Hematopoietic multipotent progenitor cell treated with erythropoietin and hydrocortisone succinate and interleukin-3 and kit ligand, for 6 days (in vitro differentiated cells): ENCODE measurements at regions not wholly inside any gene's neighbourhood (a gene's known extent, or its start where the extent isn't known, plus 50 kb on each side); places are given as distances from the start of the nearest gene placed in this dataset.
"Not testable (repeated sequence)": the region's sequence is repeated elsewhere in the genome, so short reads cannot be mapped to it uniquely, and the experiment has no call there.

Source experiments
- DNase-seq: peaks from one replicate; pipeline ENCODE4 v3.0.0-alpha.2; 2015

- DNase-seq, result no peak
Observed at GRCh38 chr16:60763869-60764268, 1272.4 kb downstream of the CDH8 start.

- DNase-seq, result no peak
Observed at GRCh38 chr16:60755907-60756306, 1280.3 kb downstream of the CDH8 start.

- no peak for DNase-seq
Observed at GRCh38 chr16:60748366-60748765, 1287.9 kb downstream of the CDH8 start.

- DNase-seq, result no peak
Observed at GRCh38 chr16:60744198-60744597, 1292.0 kb downstream of the CDH8 start.

- no peak for DNase-seq
Observed at GRCh38 chr16:60741810-60742209, 1294.4 kb downstream of the CDH8 start.

GRCh38 chr16:60739737-60740683, 1296.2 kb downstream of the CDH8 start:
- DNase-seq, result no peak

- no peak for DNase-seq
Observed at GRCh38 chr16:60731329-60732050, 1304.7 kb downstream of the CDH8 start.

- DNase-seq, result no peak
Observed at GRCh38 chr16:60729051-60729450, 1307.2 kb downstream of the CDH8 start.

GRCh38 chr16:60727851-60728250, 1308.4 kb downstream of the CDH8 start:
- no peak for DNase-seq

- DNase-seq, result no peak
Observed at GRCh38 chr16:60720060-60720459, 1316.2 kb downstream of the CDH8 start.

- DNase-seq, result no peak
Observed at GRCh38 chr16:60717808-60718207, 1318.4 kb downstream of the CDH8 start.

GRCh38 chr16:60712144-60712543, 1324.1 kb downstream of the CDH8 start:
- no peak for DNase-seq

GRCh38 chr16:60704726-60705125, 1331.5 kb downstream of the CDH8 start:
- DNase-seq, result no peak

GRCh38 chr16:60703096-60703495, 1333.1 kb downstream of the CDH8 start:
- no peak for DNase-seq

GRCh38 chr16:60686824-60687223, 1349.4 kb downstream of the CDH8 start:
- DNase-seq, result no peak

- DNase-seq, result no peak
Observed at GRCh38 chr16:60684002-60684401, 1352.2 kb downstream of the CDH8 start.

GRCh38 chr16:60682219-60682618, 1354.0 kb downstream of the CDH8 start:
- no peak for DNase-seq

- no peak for DNase-seq
Observed at GRCh38 chr16:60681043-60681442, 1355.2 kb downstream of the CDH8 start.

- no peak for DNase-seq
Observed at GRCh38 chr16:60675022-60675421, 1361.2 kb downstream of the CDH8 start.

GRCh38 chr16:60674241-60674640, 1362.0 kb downstream of the CDH8 start:
- DNase-seq, result no peak

- no peak for DNase-seq
Observed at GRCh38 chr16:60655514-60656153, 1380.6 kb downstream of the CDH8 start.

- DNase-seq, result no peak
Observed at GRCh38 chr16:60651346-60651745, 1384.9 kb downstream of the CDH8 start.

- DNase-seq, result no peak
Observed at GRCh38 chr16:60648290-60648689, 1387.9 kb downstream of the CDH8 start.

GRCh38 chr16:60647388-60647787, 1388.8 kb downstream of the CDH8 start:
- not testable (repeated sequence) for DNase-seq
